ENCODE measurements at regions not wholly inside any gene's neighbourhood (a gene's known extent, or its start where the extent isn't known, plus 50 kb on each side); places are given as distances from the start of the nearest gene placed in this dataset.

DNA sequence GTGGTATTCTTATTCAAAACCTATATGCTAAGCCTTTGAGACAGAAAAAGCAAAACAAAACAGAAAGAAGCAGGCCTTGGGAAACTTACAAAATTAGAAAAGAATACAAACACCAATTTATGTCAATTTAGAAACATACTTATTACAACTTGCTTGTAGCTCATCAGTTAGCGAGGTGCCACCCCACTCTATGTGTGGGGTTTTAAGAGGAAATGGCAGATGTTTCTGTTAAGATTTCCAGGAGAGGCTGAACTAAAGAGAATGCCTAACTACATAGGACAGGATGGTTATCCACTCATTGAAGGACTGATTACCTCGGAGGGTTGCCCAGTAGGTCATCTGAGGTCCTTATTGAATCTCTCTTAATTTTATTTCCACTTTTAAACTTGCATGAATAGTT, 302.0 kb downstream of the ETS1 start (continued):
- TF ChIP-seq STAT3 (IDR thresholded peaks at IDR 0.05; ENCODE audit: low read depth, low read length): no peak
- TF ChIP-seq USF2 (IDR thresholded peaks at IDR 0.05; ENCODE audit: borderline replicate concordance, low read depth, low read length): no peak
- TF ChIP-seq JUND (IDR thresholded peaks at IDR 0.05; ENCODE audit: low read depth, low read length): no peak

GRCh38 chr11:128284634-128285033, 302.7 kb downstream of the ETS1 start:
- WGBS (ENCODE audit: insufficient coverage, insufficient replicate concordance, low lambda C conversion rate, missing lambda C conversion rate): 15% methylated on average over 4 of the region's 4 CpGs
- ATAC-seq: no peak
- no peak for FAIRE-seq
- no TSS peak for BruUV-seq (replicated peaks)
- no peaks in the 10 kb centered on the region for H3K79me2 ChIP-seq (ENCODE audit: control insufficient read depth, insufficient read depth, low read length)
- H2AFZ ChIP-seq (ENCODE audit: control insufficient read depth, low read depth, low read length): no peak overlapping the region
- H4K20me1 ChIP-seq (ENCODE audit: control insufficient read depth, insufficient read depth): no peaks in the 10 kb centered on the region
- no peak overlapping the region for H3K4me2 ChIP-seq (ENCODE audit: control insufficient read depth, insufficient read depth)
- no peaks in the 10 kb centered on the region for H3K36me3 ChIP-seq (ENCODE audit: control insufficient read depth in 2 of 2, insufficient read depth in 2 of 2, low read length in 1 of 2)
- RAD21 ChIA-PET (ENCODE audit: unreplicated experiment): interaction anchor here (1.5 kb wide), 1 partner anchor 346 kb away, joined by 4 read pairs; no protein-coding TSS in a partner anchor
- H3K9me3 ChIP-seq (replicated peaks; ENCODE audit: control insufficient read depth, insufficient read depth, low read length): no peaks in the 10 kb centered on the region
- H3K9ac ChIP-seq (ENCODE audit: control insufficient read depth, insufficient read depth, low read length): no peak overlapping the region
- CTCF ChIA-PET: interaction anchor here (1.2 to 10.0 kb wide), 3 partner anchors 41 to 346 kb away, joined by 3 to 195 read pairs (median 8); no protein-coding TSS in a partner anchor
- POLR2A ChIA-PET: no interaction called here
- intact Hi-C loops (cut with micrococcal nuclease; ENCODE audit: unreplicated experiment): loop anchor here (5.0 to 10.0 kb wide), 2 partner anchors 112 to 250 kb away; no protein-coding TSS in a partner anchor
- H3K4me3 ChIP-seq: no peak overlapping the region
- no peak for DNase-seq (ENCODE audit: low read depth, low spot score)
- SMC1A ChIA-PET (ENCODE audit: uncharacterized antibody, unreplicated experiment): interaction anchor here (1.0 to 11.2 kb wide), 5 partner anchors 23 to 346 kb away, joined by 3 to 200 read pairs (median 4); no protein-coding TSS in a partner anchor
- in situ Hi-C loops (cut with MboI): loop anchor here (5.0 to 25.0 kb wide), 3 partner anchors 178 to 543 kb away; no protein-coding TSS in a partner anchor
- peaks cover 0 to 2% of the 10 kb centered on the region in 2 experiments; a peak in 3 of 4 replicates for H3K27me3 ChIP-seq (replicated peaks in 1 of 2; ENCODE audit: control insufficient read depth in 2 of 2, insufficient read depth in 2 of 2, low read length in 1 of 2)
- H3K27ac ChIP-seq (ENCODE audit: control insufficient read depth, insufficient read depth): no peak overlapping the region
- TF ChIP-seq NFYB (IDR thresholded peaks at IDR 0.05; ENCODE audit: insufficient read depth, low read depth, low read length) (no peak), ZBTB11 (CRISPR knock-in tag; IDR thresholded peaks at IDR 0.05) (no peak), CEBPB (IDR thresholded peaks at IDR 0.05; ENCODE audit: borderline replicate concordance in 1 of 2, low read depth in 2 of 2, low read length in 2 of 2) (no peak), FOS (IDR thresholded peaks at IDR 0.05; ENCODE audit: borderline replicate concordance, extremely low read depth, insufficient read length) (no peak)
- peaks cover 5% of the 10 kb centered on the region; the same call in 1 of the 2 replicates for H3K4me1 ChIP-seq (ENCODE audit: control insufficient read depth, insufficient read depth, low read length)

Measured in GM12878 (cell line).